GM10266 (cell line): ENCODE measurements at regions not wholly inside any gene's neighbourhood (a gene's known extent, or its start where the extent isn't known, plus 50 kb on each side); places are given as distances from the start of the nearest gene placed in this dataset.
A peak's percentile ranks its signal among the peaks of the same experiment; 100 is the strongest.

Source experiments
- DNase-seq: peaks from one replicate; pipeline ENCODE4 v3.0.0; 2012; ENCODE audit errors: extremely low spot score
- TF ChIP-seq, protein P1 (sequence below): IDR thresholded peaks from 2 replicates; pipeline ENCODE4 v1.5.1; 2012; ENCODE audit warnings: mild to moderate bottlenecking, low read depth; ENCODE audit not compliant: control insufficient read depth, insufficient read depth; ENCODE audit errors: missing control alignments

DNA sequence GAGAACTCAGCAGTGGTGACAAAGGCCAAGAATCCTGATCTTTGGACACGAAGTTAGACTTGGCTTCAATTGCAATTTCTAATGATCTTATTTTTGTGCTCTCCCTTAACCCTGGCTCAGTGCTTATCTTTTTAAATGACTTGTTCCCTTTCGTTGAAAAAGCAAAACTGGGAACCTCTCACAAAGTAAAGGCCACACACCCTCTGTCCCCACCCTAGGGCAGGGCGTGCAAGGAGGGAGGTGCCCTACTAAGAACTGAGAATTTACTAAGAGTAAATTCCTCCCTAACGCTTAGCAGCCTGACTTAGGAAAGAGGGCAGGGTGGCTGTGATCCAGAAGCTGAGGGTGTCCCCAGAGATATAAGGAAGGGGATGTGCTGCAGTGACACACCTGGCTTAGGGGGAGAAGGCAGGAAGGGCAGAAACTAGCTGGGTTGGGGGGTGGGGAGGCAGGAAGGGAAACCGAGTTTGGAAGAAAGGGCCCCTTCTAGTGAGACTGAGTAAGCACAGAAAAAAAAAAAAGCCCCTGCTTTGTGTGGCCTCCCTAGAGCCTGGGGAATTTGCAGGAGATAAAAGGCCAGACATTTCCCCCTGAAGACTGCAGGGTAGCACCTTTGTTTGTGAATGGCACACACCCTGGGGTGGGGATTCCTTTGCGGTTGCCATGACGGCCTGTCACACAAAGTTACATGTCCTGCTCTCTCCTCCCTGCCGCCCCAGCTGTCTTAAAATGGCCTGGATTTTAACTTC, 435.1 kb downstream of the EFNB2 start:
- TF ChIP-seq, protein P1, sequence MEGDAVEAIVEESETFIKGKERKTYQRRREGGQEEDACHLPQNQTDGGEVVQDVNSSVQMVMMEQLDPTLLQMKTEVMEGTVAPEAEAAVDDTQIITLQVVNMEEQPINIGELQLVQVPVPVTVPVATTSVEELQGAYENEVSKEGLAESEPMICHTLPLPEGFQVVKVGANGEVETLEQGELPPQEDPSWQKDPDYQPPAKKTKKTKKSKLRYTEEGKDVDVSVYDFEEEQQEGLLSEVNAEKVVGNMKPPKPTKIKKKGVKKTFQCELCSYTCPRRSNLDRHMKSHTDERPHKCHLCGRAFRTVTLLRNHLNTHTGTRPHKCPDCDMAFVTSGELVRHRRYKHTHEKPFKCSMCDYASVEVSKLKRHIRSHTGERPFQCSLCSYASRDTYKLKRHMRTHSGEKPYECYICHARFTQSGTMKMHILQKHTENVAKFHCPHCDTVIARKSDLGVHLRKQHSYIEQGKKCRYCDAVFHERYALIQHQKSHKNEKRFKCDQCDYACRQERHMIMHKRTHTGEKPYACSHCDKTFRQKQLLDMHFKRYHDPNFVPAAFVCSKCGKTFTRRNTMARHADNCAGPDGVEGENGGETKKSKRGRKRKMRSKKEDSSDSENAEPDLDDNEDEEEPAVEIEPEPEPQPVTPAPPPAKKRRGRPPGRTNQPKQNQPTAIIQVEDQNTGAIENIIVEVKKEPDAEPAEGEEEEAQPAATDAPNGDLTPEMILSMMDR, result no peak
- DNase-seq, result peak; percentile 9

DNA sequence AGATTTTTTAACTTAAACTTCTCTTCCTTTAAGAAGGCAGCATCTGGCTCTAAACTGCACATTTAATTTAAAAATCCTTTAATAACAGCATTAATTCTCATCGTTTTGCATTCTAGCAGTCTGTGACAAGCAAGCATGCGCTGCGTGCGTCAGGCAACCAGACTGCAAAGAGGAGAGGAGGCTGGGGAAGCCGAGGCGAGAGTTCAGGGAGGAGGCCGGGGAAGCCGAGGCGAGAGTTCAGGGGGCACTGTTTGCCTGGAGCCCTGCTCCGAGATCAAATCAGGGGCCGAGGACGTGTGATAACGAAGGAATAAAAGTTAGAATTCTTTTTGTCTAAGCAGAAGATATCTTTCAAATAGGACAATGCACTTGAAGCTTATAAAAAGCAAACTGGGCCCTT, 435.7 kb downstream of the EFNB2 start:
- DNase-seq, result no peak
- TF ChIP-seq, protein P1, result no peak

DNA sequence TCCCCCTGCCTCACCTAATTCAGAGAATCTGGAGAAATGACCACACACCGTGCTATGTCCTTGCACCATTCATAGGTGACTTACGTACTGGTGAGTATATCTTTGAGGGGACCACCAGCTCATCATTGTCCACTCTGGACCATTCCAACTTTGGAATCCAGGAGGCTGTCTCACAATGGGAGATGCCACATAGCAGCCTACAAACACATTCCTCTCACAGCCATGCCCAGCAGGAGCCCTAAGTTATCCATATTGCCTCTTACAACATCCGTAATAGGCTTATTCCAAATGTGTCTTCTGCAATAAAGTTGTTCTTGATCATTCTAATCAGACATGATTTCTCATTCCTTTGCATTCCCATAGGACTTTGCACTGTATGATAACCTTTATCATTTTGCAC, 436.7 kb downstream of the EFNB2 start:
- TF ChIP-seq, protein P1, result no peak
- no peak for DNase-seq

- TF ChIP-seq, protein P1, result no peak
Measured at GRCh38 chr13:106096661-106097092, 438.8 kb downstream of the EFNB2 start.

GRCh38 chr13:106095919-106096318, 439.5 kb downstream of the EFNB2 start:
- TF ChIP-seq, protein P1, result no peak
- DNase-seq, result no peak

More at GRCh38 chr13:106096661-106097092, 438.8 kb downstream of the EFNB2 start:
- DNase-seq, result no peak

- TF ChIP-seq, protein P1, result no peak
- DNase-seq, result no peak
Measured at GRCh38 chr13:106095406-106095805, 440.1 kb downstream of the EFNB2 start.

- TF ChIP-seq, protein P1, result no peak
- no peak for DNase-seq
Measured at GRCh38 chr13:106090001-106090400, 445.5 kb downstream of the EFNB2 start.
